Spleen (tissue), 11 donors: ENCODE measurements at regions not wholly inside any gene's neighbourhood (a gene's known extent, or its start where the extent isn't known, plus 50 kb on each side); places are given as distances from the start of the nearest gene placed in this dataset.

ENCODE experiments used
- DNase-seq: peaks from one replicate; pipeline ENCODE4 v3.0.0-alpha.2; 2020
- H3K27ac ChIP-seq, 8 donors: fragments of 200-600 bp; sonication (generic) in 7 of 8; 1 replicate in 4 of 8; 2 replicates in 4 of 8; pipeline versions ENCODE4 v1.5.0 to v1.8.0; 2016 to 2021; ENCODE audit warnings: inconsistent platforms in 4 of 8, mild to moderate bottlenecking in 4 of 8, moderate library complexity in 1 of 8
- H3K27me3 ChIP-seq, 7 donors: fragments of 200-600 bp; sonication (generic) in 6 of 7; replicated peaks in 1 of 7; 1 replicate in 4 of 7; 2 replicates in 3 of 7; pipeline versions ENCODE4 v1.5.0 to v1.8.0; 2016 to 2021; ENCODE audit warnings: inconsistent platforms in 3 of 7, mild to moderate bottlenecking in 1 of 7
- H3K36me3 ChIP-seq, 6 donors: fragments of 200-600 bp; sonication (generic) in 5 of 6; 1 replicate in 4 of 6; 2 replicates in 2 of 6; pipeline versions ENCODE4 v1.5.0 to v1.8.0; 2016 to 2021; ENCODE audit warnings: inconsistent platforms in 2 of 6
- H3K4me1 ChIP-seq, 6 donors: fragments of 200-600 bp; sonication (generic) in 5 of 6; 1 replicate in 3 of 6; 2 replicates in 3 of 6; pipeline versions ENCODE4 v1.5.0 to v1.8.0; 2016 to 2021; ENCODE audit warnings: inconsistent platforms in 3 of 6
- H3K4me3 ChIP-seq, 8 donors: fragments of 200-600 bp; sonication (generic) in 7 of 8; 1 replicate in 4 of 8; 2 replicates in 4 of 8; pipeline versions ENCODE4 v1.5.0 to v1.8.0; 2016 to 2021; ENCODE audit warnings: inconsistent platforms in 4 of 8, mild to moderate bottlenecking in 4 of 8, moderate library complexity in 2 of 8
- H3K9me3 ChIP-seq, 8 donors: fragments of 200-600 bp; sonication (generic) in 7 of 8; 1 replicate in 4 of 8; 2 replicates in 4 of 8; pipeline versions ENCODE4 v1.5.0 to v1.8.0; 2016 to 2021; ENCODE audit warnings: inconsistent platforms in 4 of 8
- CTCF ChIP-seq, 11 experiments: fragments of 200-600 bp in 7 of 11; fragments of 450-650 bp in 4 of 11; sonication (generic) in 4 of 11; IDR thresholded peaks in 8 of 11; conservative IDR thresholded peaks in 3 of 11; 1 replicate in 7 of 11; 2 replicates in 4 of 11; pipeline versions ENCODE4 v1.4.0 to v1.8.0; 2016 to 2021; ENCODE audit warnings: antibody characterized with exemption in 11 of 11, inconsistent platforms in 4 of 11, mild to moderate bottlenecking in 1 of 11
- POLR2A ChIP-seq, 3 donors: fragments of 450-650 bp; IDR thresholded peaks; one replicate each; pipeline ENCODE4 v1.5.1; 2017; ENCODE audit warnings: antibody characterized with exemption in 3 of 3, mild to moderate bottlenecking in 1 of 3
- POLR2AphosphoS5 ChIP-seq, 3 donors: sonication (generic); formaldehyde crosslinking; IDR thresholded peaks; one replicate each; pipeline ENCODE4 v1.5.1; 2017; ENCODE audit warnings: antibody characterized with exemption in 3 of 3
- WGBS, 5 donors: extraction: QIAGEN DNeasy Blood & Tissue Kit in 3 of 5; methylation state at CpG; one replicate each; pipeline versions ENCODE4 v1.1.5 to v1.1.7; 2013 to 2018; 5-methylcytosine and 5-hydroxymethylcytosine counted together
- intact Hi-C: fragments of 100-400 bp; cut with DNase I; formaldehyde crosslinking; loops from one replicate; pipeline ENCODE4 v1.15.0; 2023; ENCODE audit warnings: low total_unique reads
- donor health status: healthy with polysubstance abuse.
- donor health status: DM: no; HTN: no; CAD: no; lungs with moderate emphysema.
- donor health status: DM: no; HTN: no; CAD: no.
- donor health status: Bipolar disorder and iron deficiency.
- donor health status: healthy.
- donor health status: DM: no; HTN: no; CAD: no.
- donor health status: DM: yes; HTN: yes; CAD: no.

- WGBS, 5 donors = 86 to 91% (median 86%) methylated on average over 3 of the region's 3 CpGs
- Histone ChIP-seq H3K9me3 (no peaks in the 10 kb centered on the region), H3K27me3 (no peaks in the 10 kb centered on the region), H3K27ac (no peak overlapping the region), H3K4me1 (no peaks in the 10 kb centered on the region), H3K4me3 (no peak overlapping the region), H3K36me3 (no peaks in the 10 kb centered on the region)
- DNase-seq = no peak
- intact Hi-C loops = no loop called here
- no peak for TF ChIP-seq CTCF (IDR thresholded peaks at IDR 0.05 in 8 of 11, conservative IDR thresholded peaks at IDR 0.05 in 3 of 11)
- no peak for TF ChIP-seq POLR2A (IDR thresholded peaks at IDR 0.05)
- no peak for TF ChIP-seq POLR2AphosphoS5 (IDR thresholded peaks at IDR 0.05)
These were observed 150.9 kb upstream of the ABI3BP start for GRCh38 chr3:101144105-101144504.

GRCh38 chr3:101143012-101143411, 149.8 kb upstream of the ABI3BP start:
- H3K4me1 ChIP-seq = no peaks in the 10 kb centered on the region
- no peaks in the 10 kb centered on the region for H3K9me3 ChIP-seq
- H3K36me3 ChIP-seq = no peaks in the 10 kb centered on the region
- TF ChIP-seq CTCF (IDR thresholded peaks at IDR 0.05 in 8 of 11, conservative IDR thresholded peaks at IDR 0.05 in 3 of 11) (no peak), POLR2AphosphoS5 (IDR thresholded peaks at IDR 0.05) (no peak), POLR2A (IDR thresholded peaks at IDR 0.05) (no peak)
- 79 to 88% (median 83%) methylated on average over 3 of the region's 3 CpGs for WGBS, 5 donors
- no peak overlapping the region for H3K4me3 ChIP-seq
- no peaks in the 10 kb centered on the region for H3K27me3 ChIP-seq
- intact Hi-C loops = no loop called here
- DNase-seq = no peak
- H3K27ac ChIP-seq = no peak overlapping the region

GRCh38 chr3:101142160-101142559, 148.9 kb upstream of the ABI3BP start:
- intact Hi-C loops = no loop called here
- no peak for DNase-seq
- H3K36me3 ChIP-seq = no peaks in the 10 kb centered on the region
- H3K9me3 ChIP-seq = no peaks in the 10 kb centered on the region
- no peak overlapping the region for H3K27ac ChIP-seq
- 51 to 72% (median 58%) methylated on average over 2 of the region's 2 CpGs for WGBS, 5 donors
- no peaks in the 10 kb centered on the region for H3K4me1 ChIP-seq
- TF ChIP-seq CTCF (IDR thresholded peaks at IDR 0.05 in 8 of 11, conservative IDR thresholded peaks at IDR 0.05 in 3 of 11) = no peak
- TF ChIP-seq POLR2A (IDR thresholded peaks at IDR 0.05) = no peak
- TF ChIP-seq POLR2AphosphoS5 (IDR thresholded peaks at IDR 0.05) = no peak
- no peak overlapping the region for H3K4me3 ChIP-seq
- no peaks in the 10 kb centered on the region for H3K27me3 ChIP-seq

GRCh38 chr3:101141135-101141534, 147.9 kb upstream of the ABI3BP start:
- Histone ChIP-seq H3K36me3 (no peaks in the 10 kb centered on the region), H3K4me1 (no peaks in the 10 kb centered on the region)
- WGBS, 5 donors = 81 to 91% (median 89%) methylated on average over 1 of the region's 1 CpG

More at GRCh38 chr3:101141135-101141534, 147.9 kb upstream of the ABI3BP start:
- Histone ChIP-seq H3K9me3 (no peaks in the 10 kb centered on the region), H3K27me3 (no peaks in the 10 kb centered on the region), H3K27ac (no peak overlapping the region), H3K4me3 (no peak overlapping the region)
- no peak for DNase-seq
- no peak for TF ChIP-seq POLR2AphosphoS5 (IDR thresholded peaks at IDR 0.05)
- TF ChIP-seq POLR2A (IDR thresholded peaks at IDR 0.05) = no peak
- TF ChIP-seq CTCF (IDR thresholded peaks at IDR 0.05 in 8 of 11, conservative IDR thresholded peaks at IDR 0.05 in 3 of 11) = no peak
- intact Hi-C loops = no loop called here
